ENCODE measurements at regions not wholly inside any gene's neighbourhood (a gene's known extent, or its start where the extent isn't known, plus 50 kb on each side); places are given as distances from the start of the nearest gene placed in this dataset.

DNA sequence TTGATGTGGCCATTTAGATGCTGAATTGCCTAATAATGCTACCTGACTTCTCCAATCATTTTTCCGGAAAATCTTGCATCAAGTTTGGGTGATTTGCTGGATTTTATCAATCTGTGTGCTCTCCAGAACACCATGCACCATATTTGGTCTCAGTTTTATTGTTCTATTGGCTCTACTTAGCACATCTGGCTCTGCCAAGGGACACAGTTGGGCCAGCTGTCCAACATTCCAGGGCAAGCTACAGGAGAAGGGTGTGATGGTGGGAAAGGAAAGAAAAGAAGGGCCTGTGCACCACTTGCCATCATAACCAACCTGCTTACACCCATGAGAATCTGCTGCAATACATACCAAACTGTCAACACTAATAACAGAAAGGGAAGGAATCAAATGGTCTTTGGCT, 90.2 kb upstream of the NFIA start:
- intact Hi-C loops (cut with DNase I), result loop anchor here (2.0 kb wide), 1 partner anchor 17 kb away; no protein-coding TSS in a partner anchor
- Histone ChIP-seq H3K36me3 (no peaks in the 10 kb centered on the region), H3K4me1 (peaks cover 3 to 47% of the 10 kb centered on the region in 2 donors), H3K27ac (peak overlapping the region; percentile 72 to 86), H3K9me3 (no peaks in the 10 kb centered on the region), H3K4me3 (no peak overlapping the region), H3K27me3 (no peaks in the 10 kb centered on the region)
- TF ChIP-seq, protein P1, sequence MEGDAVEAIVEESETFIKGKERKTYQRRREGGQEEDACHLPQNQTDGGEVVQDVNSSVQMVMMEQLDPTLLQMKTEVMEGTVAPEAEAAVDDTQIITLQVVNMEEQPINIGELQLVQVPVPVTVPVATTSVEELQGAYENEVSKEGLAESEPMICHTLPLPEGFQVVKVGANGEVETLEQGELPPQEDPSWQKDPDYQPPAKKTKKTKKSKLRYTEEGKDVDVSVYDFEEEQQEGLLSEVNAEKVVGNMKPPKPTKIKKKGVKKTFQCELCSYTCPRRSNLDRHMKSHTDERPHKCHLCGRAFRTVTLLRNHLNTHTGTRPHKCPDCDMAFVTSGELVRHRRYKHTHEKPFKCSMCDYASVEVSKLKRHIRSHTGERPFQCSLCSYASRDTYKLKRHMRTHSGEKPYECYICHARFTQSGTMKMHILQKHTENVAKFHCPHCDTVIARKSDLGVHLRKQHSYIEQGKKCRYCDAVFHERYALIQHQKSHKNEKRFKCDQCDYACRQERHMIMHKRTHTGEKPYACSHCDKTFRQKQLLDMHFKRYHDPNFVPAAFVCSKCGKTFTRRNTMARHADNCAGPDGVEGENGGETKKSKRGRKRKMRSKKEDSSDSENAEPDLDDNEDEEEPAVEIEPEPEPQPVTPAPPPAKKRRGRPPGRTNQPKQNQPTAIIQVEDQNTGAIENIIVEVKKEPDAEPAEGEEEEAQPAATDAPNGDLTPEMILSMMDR (IDR thresholded peaks at IDR 0.05), result no peak
- DNase-seq (ENCODE audit: low spot score in 2 of 2), result no peak

DNA sequence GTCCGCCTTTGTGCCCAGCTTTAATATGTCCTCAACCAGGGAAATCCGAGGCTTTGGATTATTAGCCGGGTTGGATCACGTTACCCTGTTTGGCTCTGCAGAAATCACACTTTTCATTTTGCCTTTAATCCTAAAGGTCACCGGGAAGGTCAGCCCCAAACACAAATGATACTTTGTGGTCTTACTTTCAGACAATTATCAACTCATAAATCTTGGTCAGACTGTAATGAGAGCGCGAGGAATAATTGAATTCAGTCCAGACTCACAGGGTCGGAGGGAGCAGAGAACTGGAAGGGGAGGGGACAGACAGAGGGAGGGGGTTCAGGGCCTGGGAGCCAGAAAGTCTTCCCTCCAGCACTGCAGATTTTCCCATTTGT, 91.7 kb upstream of the NFIA start:
- TF ChIP-seq, protein P1 (IDR thresholded peaks at IDR 0.05), result no peak
- no peak overlapping the region for H3K4me3 ChIP-seq
- peaks cover 3 to 47% of the 10 kb centered on the region in 2 donors for H3K4me1 ChIP-seq

DNA sequence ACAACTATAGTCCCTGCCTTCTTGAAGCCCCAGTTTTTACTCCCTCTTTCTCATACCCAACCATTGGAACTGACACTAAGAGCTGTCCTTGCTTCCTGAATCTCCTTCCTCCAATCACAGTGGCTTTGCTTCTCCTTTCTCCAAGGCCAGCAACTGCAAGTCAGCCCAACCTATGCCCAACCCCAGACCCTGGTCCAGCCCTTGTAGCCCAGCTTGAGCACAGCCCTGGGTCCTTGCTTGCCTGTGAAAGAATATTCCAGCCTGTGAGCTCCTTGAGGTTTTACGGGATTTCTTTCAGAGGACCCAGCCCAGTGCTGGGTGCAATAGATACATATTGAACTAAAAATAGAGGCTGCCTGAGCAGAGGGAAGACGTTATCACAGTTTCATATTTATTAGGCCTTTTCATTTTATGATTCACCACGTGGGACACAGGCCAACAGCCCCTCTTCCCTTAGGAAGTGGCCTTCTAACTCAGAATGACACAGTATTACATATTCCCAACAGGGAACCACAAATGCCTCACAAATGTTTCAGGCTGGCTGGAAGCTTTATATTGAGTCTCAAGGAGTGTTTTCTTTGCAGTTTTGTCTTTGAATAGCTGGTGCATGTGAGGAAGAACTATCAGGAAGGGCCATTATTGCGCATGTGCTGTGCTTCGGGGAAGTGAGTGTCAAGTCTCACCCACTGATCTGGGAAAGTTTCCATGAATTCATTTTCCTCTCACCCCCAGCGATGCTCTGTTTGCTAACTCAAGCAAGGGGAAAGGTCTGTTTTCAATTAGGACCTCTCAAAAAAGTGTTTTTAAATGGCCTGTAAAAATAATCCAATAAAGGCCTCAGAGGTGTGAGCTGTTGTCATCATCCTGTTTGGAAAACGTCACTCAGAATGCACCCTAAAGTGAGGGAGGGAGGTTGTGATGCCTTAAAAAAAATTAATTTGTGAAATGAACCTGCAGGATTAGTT, 92.3 kb upstream of the NFIA start:
- intact Hi-C loops (cut with DNase I), result no loop called here

More for the DNA sequence above, 91.7 kb upstream of the NFIA start:
- H3K36me3 ChIP-seq, result no peaks in the 10 kb centered on the region
- DNase-seq (ENCODE audit: low spot score in 2 of 2), result no peak
- H3K9me3 ChIP-seq, result no peaks in the 10 kb centered on the region
- H3K27ac ChIP-seq, result peak overlapping the region; percentile 72 to 86
- intact Hi-C loops (cut with DNase I), result no loop called here
- H3K27me3 ChIP-seq, result no peaks in the 10 kb centered on the region

DNA sequence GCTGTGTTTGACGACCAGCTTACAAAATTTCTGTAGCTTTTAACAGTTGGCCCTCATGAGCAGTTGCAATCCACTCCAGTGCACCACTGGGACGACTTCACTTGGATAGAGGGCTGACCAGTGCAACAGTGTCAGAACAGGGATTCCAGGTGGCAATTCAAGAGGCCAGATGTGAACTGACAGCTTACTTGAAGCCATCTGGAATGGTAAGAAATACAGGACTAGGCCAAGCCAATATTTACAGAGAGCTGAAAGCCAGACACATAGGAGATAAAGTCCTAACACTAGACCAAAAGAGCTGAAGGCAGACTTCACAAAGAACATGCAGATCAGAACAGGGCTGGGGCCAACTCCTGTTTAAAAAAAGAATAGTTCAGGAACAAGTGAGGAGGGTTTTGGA, 93.5 kb upstream of the NFIA start:
- no peak for DNase-seq (ENCODE audit: low spot score in 2 of 2)
- Histone ChIP-seq H3K4me3 (no peak overlapping the region), H3K36me3 (no peaks in the 10 kb centered on the region), H3K4me1 (peaks cover 10 to 58% of the 10 kb centered on the region in 2 donors), H3K27me3 (no peaks in the 10 kb centered on the region), H3K27ac (peak overlapping the region in 1 of 2 donors; percentile 86), H3K9me3 (no peaks in the 10 kb centered on the region)
- intact Hi-C loops (cut with DNase I), result no loop called here
- TF ChIP-seq, protein P1 (IDR thresholded peaks at IDR 0.05), result no peak

More for the DNA sequence above, 92.3 kb upstream of the NFIA start:
- Histone ChIP-seq H3K36me3 (no peaks in the 10 kb centered on the region), H3K9me3 (no peaks in the 10 kb centered on the region), H3K4me1 (peaks cover 6 to 54% of the 10 kb centered on the region in 2 donors), H3K27ac (peak overlapping the region; percentile 72 to 86), H3K4me3 (no peak overlapping the region), H3K27me3 (no peaks in the 10 kb centered on the region)
- TF ChIP-seq, protein P1 (IDR thresholded peaks at IDR 0.05), result no peak
- peak in 1 of 2 donors; percentile 86 for DNase-seq (ENCODE audit: low spot score in 2 of 2)

DNA sequence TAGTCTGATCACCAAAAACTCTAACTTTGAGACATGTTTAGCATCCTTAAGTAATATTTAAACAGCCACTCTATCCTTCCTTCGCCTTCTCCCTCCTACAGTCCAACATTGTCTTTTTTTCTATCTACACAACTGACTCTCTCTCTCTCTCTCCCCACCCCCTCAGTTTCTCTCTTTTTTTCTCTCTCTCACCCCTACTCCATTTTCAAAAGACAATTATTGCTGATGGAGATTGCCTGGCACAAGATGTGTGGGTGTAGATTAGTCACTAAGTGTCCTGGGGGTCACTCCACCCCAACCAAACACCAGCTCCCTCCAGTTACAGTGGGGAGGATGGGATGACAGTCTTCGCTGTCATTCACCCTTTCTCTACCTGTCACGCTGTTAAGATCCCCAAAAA, 94.5 kb upstream of the NFIA start:
- no peaks in the 10 kb centered on the region for H3K36me3 ChIP-seq
- H3K9me3 ChIP-seq, result no peaks in the 10 kb centered on the region
- peaks cover 10 to 65% of the 10 kb centered on the region in 2 donors for H3K4me1 ChIP-seq
- no peak overlapping the region for H3K27ac ChIP-seq
- H3K27me3 ChIP-seq, result no peaks in the 10 kb centered on the region
- TF ChIP-seq, protein P1 (IDR thresholded peaks at IDR 0.05), result no peak
- no peak for DNase-seq (ENCODE audit: low spot score in 2 of 2)
- intact Hi-C loops (cut with DNase I), result no loop called here
- H3K4me3 ChIP-seq, result no peak overlapping the region
